T-helper 2 cell treated with Interferon-gamma antibody and Interleukin-4, amounts not matched to agents 5 μg/mL and 100 μg/mL, for 36 hours (primary cell): ENCODE measurements at regions not wholly inside any gene's neighbourhood (a gene's known extent, or its start where the extent isn't known, plus 50 kb on each side); places are given as distances from the start of the nearest gene placed in this dataset.
"Not testable (repeated sequence)": the region's sequence is repeated elsewhere in the genome, so short reads cannot be mapped to it uniquely, and the experiment has no call there.

ENCODE experiments used
- DNase-seq: peaks from one replicate; pipeline ENCODE4 v3.0.0; 2021; ENCODE audit warnings: low spot score
- H3K27ac Mint-ChIP-seq: one replicate; pipeline ENCODE4 v1.8.0; 2021; ENCODE audit warnings: mild to moderate bottlenecking, mixed read lengths
- H3K27me3 Mint-ChIP-seq: one replicate; pipeline ENCODE4 v1.8.0; 2021; ENCODE audit warnings: low read depth, mixed read lengths
- H3K36me3 Mint-ChIP-seq: one replicate; pipeline ENCODE4 v1.8.0; 2021; ENCODE audit warnings: low read depth, mixed read lengths
- H3K4me1 Mint-ChIP-seq: one replicate; pipeline ENCODE4 v1.8.0; 2021; ENCODE audit warnings: low read depth, mixed read lengths
- H3K4me3 Mint-ChIP-seq: one replicate; pipeline ENCODE4 v1.8.0; 2022; ENCODE audit warnings: mild to moderate bottlenecking, moderate library complexity, mixed read lengths
- H3K9me3 Mint-ChIP-seq: one replicate; pipeline ENCODE4 v1.8.0; 2021; ENCODE audit warnings: mixed read lengths

DNA sequence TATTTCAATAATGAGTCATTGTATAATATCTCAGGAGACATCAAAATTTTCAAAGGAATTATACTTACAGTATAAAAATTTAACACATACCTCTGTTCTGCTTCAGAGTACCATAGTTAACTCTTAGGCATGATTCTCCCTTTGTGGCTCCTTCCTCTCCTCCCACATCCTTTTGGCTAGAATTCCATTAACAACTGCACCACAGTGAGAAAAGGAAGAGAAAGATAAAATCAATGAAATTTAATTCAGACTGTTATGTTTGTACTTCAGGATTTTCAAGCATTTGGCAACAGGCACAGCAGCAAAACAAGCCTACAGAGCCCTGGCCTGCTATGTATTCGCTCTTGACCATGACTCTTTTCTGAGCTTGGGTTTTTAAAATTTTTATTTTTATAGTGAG is 57.2 kb upstream of the SGIP1 start:
- Mint-ChIP-seq H3K9me3 (no peaks in the 10 kb centered on the region), H3K4me1 (no peaks in the 10 kb centered on the region), H3K4me3 (no peak overlapping the region), H3K27me3 (peaks cover 8% of the 10 kb centered on the region), H3K36me3 (no peaks in the 10 kb centered on the region), H3K27ac (no peak overlapping the region)
- DNase-seq = no peak

DNA sequence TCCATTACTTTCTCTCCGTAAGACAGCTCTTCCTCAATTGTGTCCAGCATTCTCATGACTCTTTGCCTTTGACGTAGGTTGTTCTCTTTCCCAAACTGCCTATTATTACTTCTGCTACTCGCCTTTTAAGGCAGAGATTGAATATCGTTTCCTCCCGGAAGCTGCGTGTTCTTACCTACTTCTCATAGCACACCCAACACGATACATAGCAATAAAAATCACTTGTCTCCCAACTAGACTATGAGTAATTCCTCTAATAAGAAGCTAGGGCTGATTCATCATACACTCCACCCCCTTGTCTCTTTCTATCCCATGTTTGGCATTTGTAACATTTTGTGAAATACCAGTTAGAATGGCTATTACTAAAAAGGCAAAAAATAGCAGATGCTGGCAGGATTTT is 55.8 kb upstream of the SGIP1 start:
- Mint-ChIP-seq H3K4me1 (no peaks in the 10 kb centered on the region), H3K4me3 (no peak overlapping the region), H3K27me3 (peaks cover 6% of the 10 kb centered on the region), H3K9me3 (no peaks in the 10 kb centered on the region), H3K27ac (no peak overlapping the region), H3K36me3 (no peaks in the 10 kb centered on the region)
- DNase-seq = no peak

GRCh38 chr1:66480162-66480561 is 53.8 kb upstream of the SGIP1 start:
- no peak overlapping the region for H3K4me3 Mint-ChIP-seq
- no peaks in the 10 kb centered on the region for H3K9me3 Mint-ChIP-seq
- H3K36me3 Mint-ChIP-seq = no peaks in the 10 kb centered on the region
- no peaks in the 10 kb centered on the region for H3K4me1 Mint-ChIP-seq
- H3K27ac Mint-ChIP-seq = no peak overlapping the region
- no peak for DNase-seq
- peaks cover 5% of the 10 kb centered on the region for H3K27me3 Mint-ChIP-seq

DNA sequence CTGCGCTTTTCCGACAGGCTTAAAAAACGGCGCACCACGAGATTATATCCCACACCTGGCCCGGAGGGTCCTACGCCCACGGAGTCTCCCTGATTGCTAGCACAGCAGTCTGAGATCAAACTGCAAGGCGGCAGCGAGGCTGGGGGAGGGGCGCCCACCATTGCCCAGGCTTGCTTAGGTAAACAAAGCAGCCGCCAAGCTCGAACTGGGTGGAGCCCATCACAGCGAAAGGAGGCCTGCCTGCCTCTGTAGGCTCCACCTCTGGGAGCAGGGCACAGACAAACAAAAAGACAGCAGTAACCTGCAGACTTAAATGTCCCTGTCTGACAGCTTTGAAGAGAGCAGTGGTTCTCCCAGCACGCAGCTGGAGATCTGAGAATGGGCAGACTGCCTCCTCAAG is 52.7 kb upstream of the SGIP1 start:
- H3K27ac Mint-ChIP-seq, H3K27me3 Mint-ChIP-seq, DNase-seq: not testable (repeated sequence)

More for the DNA sequence above, 52.7 kb upstream of the SGIP1 start:
- H3K4me1 Mint-ChIP-seq, H3K9me3 Mint-ChIP-seq, H3K36me3 Mint-ChIP-seq, H3K4me3 Mint-ChIP-seq: not testable (repeated sequence)
